ENCODE measurements at regions not wholly inside any gene's neighbourhood (a gene's known extent, or its start where the extent isn't known, plus 50 kb on each side); places are given as distances from the start of the nearest gene placed in this dataset.

GRCh38 chr13:65293530-65294198, 1936.5 kb downstream of the PCDH9 start:
- Histone ChIP-seq H2AFZ (ENCODE audit: low read depth, low read length, poor library complexity, severe bottlenecking) (no peak overlapping the region), H3K9me2 (ENCODE audit: insufficient read depth) (no peaks in the 10 kb centered on the region), H3K4me2 (ENCODE audit: low read length) (no peak overlapping the region), H3K9ac (ENCODE audit: low read length) (no peak overlapping the region), H3K4me1 (ENCODE audit: control insufficient read depth in 1 of 2, insufficient read depth in 2 of 2, low read length in 2 of 2) (no peaks in the 10 kb centered on the region), H4K20me1 (ENCODE audit: insufficient read depth) (no peaks in the 10 kb centered on the region), H3K27me3 (ENCODE audit: insufficient read depth, low read length) (no peaks in the 10 kb centered on the region), H3K4me3 (replicated peaks in 1 of 2; ENCODE audit: low read depth in 1 of 2, low read length in 2 of 2) (no peak overlapping the region), H3K36me3 (ENCODE audit: control insufficient read depth in 1 of 2, insufficient read depth in 2 of 2, low read length in 2 of 2) (no peaks in the 10 kb centered on the region), H3K9me3 (ENCODE audit: control insufficient read depth in 1 of 2, insufficient read depth in 1 of 2, low read depth in 1 of 2, low read length in 2 of 2) (no peaks in the 10 kb centered on the region), H3K27ac (ENCODE audit: low read depth, low read length) (no peak overlapping the region), H3K79me2 (ENCODE audit: insufficient read depth, low read length) (no peaks in the 10 kb centered on the region)
- POLR2A ChIA-PET, result no interaction called here
- CTCF ChIA-PET, result no interaction called here
- no peak for ATAC-seq
- RAD21 ChIA-PET (ENCODE audit: low non-redundant PET in 1 of 2, low total read pairs in 2 of 2, uncharacterized antibody in 2 of 2, unreplicated experiment in 2 of 2), result no interaction called here
- no peak for DNase-seq (ENCODE audit: low read depth, low spot score)
- BruUV-seq (replicated peaks), result no TSS peak
- intact Hi-C loops (cut with micrococcal nuclease), result no loop called here
- TF ChIP-seq REST (IDR thresholded peaks at IDR 0.05; ENCODE audit: low read depth) (no peak), EGR1 (IDR thresholded peaks at IDR 0.05; ENCODE audit: low read depth) (no peak), CTCF (IDR thresholded peaks at IDR 0.05 in 2 of 3, conservative IDR thresholded peaks at IDR 0.05 in 1 of 3; ENCODE audit: borderline replicate concordance in 1 of 3, insufficient read depth in 1 of 3, low read depth in 2 of 3, low read length in 2 of 3) (no peak), JUND (IDR thresholded peaks at IDR 0.05) (no peak), POLR2A (IDR thresholded peaks at IDR 0.05; ENCODE audit: borderline replicate concordance, extremely low read depth, insufficient read depth, insufficient read length) (no peak), ZNF274 (IDR thresholded peaks at IDR 0.05; ENCODE audit: low read depth, low read length) (no peak), SIN3A (IDR thresholded peaks at IDR 0.05; ENCODE audit: low read depth) (no peak), YY1 (IDR thresholded peaks at IDR 0.05; ENCODE audit: extremely low read depth, insufficient replicate concordance, low read depth, low read length) (no peak), SP1 (IDR thresholded peaks at IDR 0.05; ENCODE audit: low read depth) (no peak), ATF3 (IDR thresholded peaks at IDR 0.05) (no peak), CEBPB (IDR thresholded peaks at IDR 0.05; ENCODE audit: low read depth) (no peak), ZFX (IDR thresholded peaks at IDR 0.05) (no peak)

Measured in HCT116 (cell line).